ENCODE measurements at regions not wholly inside any gene's neighbourhood (a gene's known extent, or its start where the extent isn't known, plus 50 kb on each side); places are given as distances from the start of the nearest gene placed in this dataset.

GRCh38 chr10:125548356-125548755, 134.6 kb downstream of the TEX36 start:
- Histone ChIP-seq H3K79me2 (ENCODE audit: control insufficient read depth, insufficient read depth, low read length) (no peaks in the 10 kb centered on the region), H3K27me3 (ENCODE audit: control insufficient read depth in 2 of 2, insufficient read depth in 2 of 2, low read length in 2 of 2) (peaks cover 2% of the 10 kb centered on the region in 2 experiments), H3K4me2 (ENCODE audit: insufficient read depth, low read length) (no peak overlapping the region), H3K9ac (replicated peaks; ENCODE audit: extremely low read depth, insufficient read depth, low read length) (no peak overlapping the region), H4K20me1 (replicated peaks; ENCODE audit: control insufficient read depth, extremely low read depth, insufficient read depth, low read length) (no peaks in the 10 kb centered on the region), H2AFZ (ENCODE audit: low read depth, low read length) (no peak overlapping the region), H3K4me1 (ENCODE audit: control insufficient read depth, extremely low read depth, insufficient read depth, low read length) (peaks cover 22% of the 10 kb centered on the region), H3K9me3 (replicated peaks; ENCODE audit: control insufficient read depth, insufficient read depth, low read length) (no peaks in the 10 kb centered on the region), H3K36me3 (ENCODE audit: control insufficient read depth in 2 of 2, extremely low read depth in 1 of 2, insufficient read depth in 2 of 2, low read length in 2 of 2) (no peaks in the 10 kb centered on the region), H3K4me3 (replicated peaks in 1 of 3; ENCODE audit: insufficient read depth in 1 of 3, low read depth in 1 of 3, low read length in 3 of 3) (no peak overlapping the region), H3K27ac (ENCODE audit: insufficient read depth, low read depth, low read length) (no peak overlapping the region), H3K9me1 (replicated peaks; ENCODE audit: control insufficient read depth, extremely low read depth, insufficient read depth, low read length) (no peaks in the 10 kb centered on the region)
- no TSS peak for BruUV-seq (replicated peaks)
- DNase-seq (ENCODE audit: low read depth, low spot score) (no peak), FAIRE-seq (no peak)
- dilution Hi-C loops (cut with MboI; ENCODE audit: extremely low pct_ligation_motif_present, low sequenced_read_pairs) (no loop called here), intact Hi-C loops (cut with micrococcal nuclease) (no loop called here)
- POLR2A ChIA-PET: no interaction called here
- TF ChIP-seq MAX (IDR thresholded peaks at IDR 0.05; ENCODE audit: insufficient read depth, insufficient read length) (no peak), GATA2 (IDR thresholded peaks at IDR 0.05; ENCODE audit: insufficient read depth, insufficient read length, low read depth, low read length) (no peak), MYC (IDR thresholded peaks at IDR 0.05; ENCODE audit: low read depth, low read length) (no peak), EZH2 (IDR thresholded peaks at IDR 0.05; ENCODE audit: borderline replicate concordance, low read depth, low read length, severe bottlenecking) (no peak)
- CTCF ChIA-PET: no interaction called here

- H3K27me3 ChIP-seq (ENCODE audit: control insufficient read depth in 2 of 2, insufficient read depth in 2 of 2, low read length in 2 of 2): peaks cover 2 to 5% of the 10 kb centered on the region in 2 experiments
- ChIA-PET CTCF (interaction anchor here (1.2 kb wide), 1 partner anchor 82 kb away, joined by 3 read pairs; no protein-coding TSS in a partner anchor), POLR2A (no interaction called here)
- FAIRE-seq (no peak), DNase-seq (ENCODE audit: low read depth, low spot score) (no peak)
- intact Hi-C loops (cut with micrococcal nuclease) (no loop called here), dilution Hi-C loops (cut with MboI; ENCODE audit: extremely low pct_ligation_motif_present, low sequenced_read_pairs) (no loop called here)
- H2AFZ ChIP-seq (ENCODE audit: low read depth, low read length): no peak overlapping the region
- peaks cover 22% of the 10 kb centered on the region for H3K4me1 ChIP-seq (ENCODE audit: control insufficient read depth, extremely low read depth, insufficient read depth, low read length)
- TF ChIP-seq CTCF (IDR thresholded peaks at IDR 0.05; ENCODE audit: extremely low read depth in 1 of 2, insufficient read depth in 1 of 2, low read depth in 1 of 2, low read length in 2 of 2) (no peak), EZH2 (IDR thresholded peaks at IDR 0.05; ENCODE audit: borderline replicate concordance, low read depth, low read length, severe bottlenecking) (no peak), POLR2A (IDR thresholded peaks at IDR 0.05; ENCODE audit: low read depth, low read length) (no peak), JUN (IDR thresholded peaks at IDR 0.05; ENCODE audit: borderline replicate concordance, insufficient read depth, insufficient read length, low read depth) (no peak), FOS (IDR thresholded peaks at IDR 0.05; ENCODE audit: borderline replicate concordance, insufficient read depth, low read length) (no peak), POLR2AphosphoS5 (IDR thresholded peaks at IDR 0.05; ENCODE audit: insufficient read depth, low read depth, low read length) (no peak), GATA2 (IDR thresholded peaks at IDR 0.05; ENCODE audit: insufficient read depth, insufficient read length, low read depth, low read length) (no peak), MAX (IDR thresholded peaks at IDR 0.05; ENCODE audit: insufficient read depth, insufficient read length) (no peak), MYC (IDR thresholded peaks at IDR 0.05; ENCODE audit: low read depth, low read length) (no peak)
- H3K27ac ChIP-seq (ENCODE audit: insufficient read depth, low read depth, low read length): no peak overlapping the region
- BruUV-seq (replicated peaks): no TSS peak
- no peak overlapping the region for H3K9ac ChIP-seq (replicated peaks; ENCODE audit: extremely low read depth, insufficient read depth, low read length)
- no peaks in the 10 kb centered on the region for H3K9me3 ChIP-seq (replicated peaks; ENCODE audit: control insufficient read depth, insufficient read depth, low read length)
- no peaks in the 10 kb centered on the region for H3K79me2 ChIP-seq (ENCODE audit: control insufficient read depth, insufficient read depth, low read length)
- no peaks in the 10 kb centered on the region for H4K20me1 ChIP-seq (replicated peaks; ENCODE audit: control insufficient read depth, extremely low read depth, insufficient read depth, low read length)
- no peaks in the 10 kb centered on the region for H3K9me1 ChIP-seq (replicated peaks; ENCODE audit: control insufficient read depth, extremely low read depth, insufficient read depth, low read length)
- no peak overlapping the region for H3K4me2 ChIP-seq (ENCODE audit: insufficient read depth, low read length)
- no peaks in the 10 kb centered on the region for H3K36me3 ChIP-seq (ENCODE audit: control insufficient read depth in 2 of 2, extremely low read depth in 1 of 2, insufficient read depth in 2 of 2, low read length in 2 of 2)
- no peak overlapping the region for H3K4me3 ChIP-seq (replicated peaks in 1 of 3; ENCODE audit: insufficient read depth in 1 of 3, low read depth in 1 of 3, low read length in 3 of 3)
Measured at GRCh38 chr10:125547010-125547650, 135.8 kb downstream of the TEX36 start.
